OCI-LY1 (cell line): ENCODE measurements at regions not wholly inside any gene's neighbourhood (a gene's known extent, or its start where the extent isn't known, plus 50 kb on each side); places are given as distances from the start of the nearest gene placed in this dataset.
"Not testable (repeated sequence)": the region's sequence is repeated elsewhere in the genome, so short reads cannot be mapped to it uniquely, and the experiment has no call there.

Experiments used
- H2AFZ ChIP-seq: fragments of 200-600 bp; sonication (generic), shearing (Covaris generic); 2 replicates; pipeline ENCODE4 v1.6.0; 2014; ENCODE audit warnings: antibody characterized with exemption, mild to moderate bottlenecking, low read length
- H3F3A ChIP-seq: fragments of 200-600 bp; sonication (generic), shearing (Covaris generic); 2 replicates; pipeline ENCODE4 v1.6.0; 2014; ENCODE audit warnings: mild to moderate bottlenecking, antibody characterized with exemption, low read length, moderate library complexity; ENCODE audit not compliant: insufficient read depth
- H3K27ac ChIP-seq: fragments of 200-600 bp; sonication (generic); 2 replicates; pipeline ENCODE4 v1.5.1; 2014; ENCODE audit warnings: low read length, mixed run types, mild to moderate bottlenecking, low read depth; ENCODE audit not compliant: poor library complexity, severe bottlenecking
- H3K27me3 ChIP-seq: fragments of 200-600 bp; sonication (generic); 2 replicates; pipeline ENCODE4 v1.6.0; 2014; ENCODE audit warnings: antibody characterized with exemption, mild to moderate bottlenecking, low read length, moderate library complexity; ENCODE audit not compliant: insufficient read depth
- H3K36me3 ChIP-seq: fragments of 200-600 bp; sonication (generic); 2 replicates; pipeline ENCODE4 v1.6.1; 2014; ENCODE audit warnings: mild to moderate bottlenecking, antibody characterized with exemption, low read length, moderate library complexity, mixed read lengths; ENCODE audit not compliant: insufficient read depth
- H3K4me1 ChIP-seq: fragments of 200-600 bp; sonication (generic); 2 replicates; pipeline ENCODE4 v1.5.1; 2014; ENCODE audit warnings: mild to moderate bottlenecking, low read length, moderate library complexity; ENCODE audit not compliant: insufficient read depth, severe bottlenecking
- H3K4me2 ChIP-seq: fragments of 200-600 bp; sonication (generic), shearing (Covaris generic); 2 replicates; pipeline ENCODE4 v1.6.1; 2014; ENCODE audit warnings: low read length
- H3K4me3 ChIP-seq: fragments of 200-600 bp; sonication (generic); 2 replicates; pipeline ENCODE4 v1.5.1; 2014; ENCODE audit warnings: low read length, low read depth, mild to moderate bottlenecking, mixed read lengths; ENCODE audit not compliant: poor library complexity, severe bottlenecking
- H3K79me2 ChIP-seq: fragments of 200-600 bp; shearing (Covaris generic); 2 replicates; pipeline ENCODE4 v1.6.1; 2016; ENCODE audit warnings: mixed run types, low read length, mixed read lengths; ENCODE audit not compliant: insufficient read depth
- H3K9ac ChIP-seq: fragments of 200-600 bp; sonication (generic), shearing (Covaris generic); 2 replicates; pipeline ENCODE4 v1.6.1; 2014; ENCODE audit warnings: mild to moderate bottlenecking, low read length, mixed read lengths
- H3K9me2 ChIP-seq: fragments of 200-600 bp; sonication (generic), shearing (Covaris generic); 2 replicates; pipeline ENCODE4 v1.6.1; 2014; ENCODE audit warnings: low read depth, mild to moderate bottlenecking, low read length, mixed read lengths
- H3K9me3 ChIP-seq: fragments of 200-600 bp; shearing (Covaris generic); 2 replicates; pipeline ENCODE4 v1.6.1; 2014; ENCODE audit warnings: low read length, mixed read lengths
- H4K20me1 ChIP-seq: fragments of 200-600 bp; sonication (generic), shearing (Covaris generic); 2 replicates; pipeline ENCODE4 v1.6.0; 2016; ENCODE audit warnings: mild to moderate bottlenecking, low read length; ENCODE audit not compliant: insufficient read depth
- CTCF ChIP-seq: fragments of 200-600 bp; sonication (generic), shearing (Covaris generic); IDR thresholded peaks from 2 replicates; pipeline ENCODE4 v1.5.1; 2017; ENCODE audit warnings: mild to moderate bottlenecking, antibody characterized with exemption, low read length, moderate library complexity, mixed read lengths
- EZH2 ChIP-seq: fragments of 200-600 bp; sonication (generic), shearing (Covaris generic); IDR thresholded peaks from 2 replicates; pipeline ENCODE4 v1.8.0; 2017; ENCODE audit warnings: borderline replicate concordance, mixed run types, mild to moderate bottlenecking, antibody characterized with exemption, low read length, moderate library complexity, mixed read lengths

DNA sequence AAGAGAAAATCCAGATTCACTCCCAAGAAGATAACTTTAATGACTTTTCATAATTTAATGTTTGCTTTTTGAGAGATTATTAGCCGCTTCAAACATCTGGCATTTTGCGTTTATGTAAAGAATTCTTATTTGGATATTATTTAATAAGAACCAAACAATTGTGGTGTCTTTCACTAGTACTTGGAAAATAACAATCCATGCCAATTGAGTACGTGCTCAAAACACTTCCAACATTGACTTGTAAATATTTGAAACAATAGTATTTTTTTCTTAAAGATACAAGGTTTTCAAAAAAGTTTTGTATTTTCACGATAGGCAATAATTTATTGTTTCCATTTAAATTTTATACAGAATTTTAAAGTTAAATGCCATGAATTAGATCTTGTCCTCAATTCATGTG, 498.7 kb downstream of the AMY1C start:
- H3K36me3 ChIP-seq, result no peaks in the 10 kb centered on the region
- H2AFZ ChIP-seq, result no peak overlapping the region
- H4K20me1 ChIP-seq, result no peaks in the 10 kb centered on the region
- no peak overlapping the region for H3K4me2 ChIP-seq
- H3K9me2 ChIP-seq, result no peaks in the 10 kb centered on the region
- no peak overlapping the region for H3K4me3 ChIP-seq
- no peaks in the 10 kb centered on the region for H3K9me3 ChIP-seq
- H3K27me3 ChIP-seq, result no peaks in the 10 kb centered on the region
- no peaks in the 10 kb centered on the region for H3F3A ChIP-seq
- TF ChIP-seq EZH2 (no peak), CTCF (no peak)
- no peak overlapping the region for H3K9ac ChIP-seq
- H3K27ac ChIP-seq, result no peak overlapping the region
- H3K4me1 ChIP-seq, result no peaks in the 10 kb centered on the region
- no peaks in the 10 kb centered on the region for H3K79me2 ChIP-seq

- Histone ChIP-seq H3K9ac (no peak overlapping the region), H3K27ac (no peak overlapping the region), H3K4me3 (no peak overlapping the region), H3K36me3 (no peaks in the 10 kb centered on the region), H3K4me1 (peaks cover 9% of the 10 kb centered on the region), H3K27me3 (no peaks in the 10 kb centered on the region), H3K9me2 (no peaks in the 10 kb centered on the region), H2AFZ (no peak overlapping the region), H4K20me1 (no peaks in the 10 kb centered on the region), H3K9me3 (no peaks in the 10 kb centered on the region), H3F3A (no peaks in the 10 kb centered on the region), H3K79me2 (no peaks in the 10 kb centered on the region), H3K4me2 (no peak overlapping the region)
- TF ChIP-seq CTCF (no peak), EZH2 (no peak)
These were observed 509.8 kb downstream of the AMY1C start for GRCh38 chr1:104259481-104259880.

DNA sequence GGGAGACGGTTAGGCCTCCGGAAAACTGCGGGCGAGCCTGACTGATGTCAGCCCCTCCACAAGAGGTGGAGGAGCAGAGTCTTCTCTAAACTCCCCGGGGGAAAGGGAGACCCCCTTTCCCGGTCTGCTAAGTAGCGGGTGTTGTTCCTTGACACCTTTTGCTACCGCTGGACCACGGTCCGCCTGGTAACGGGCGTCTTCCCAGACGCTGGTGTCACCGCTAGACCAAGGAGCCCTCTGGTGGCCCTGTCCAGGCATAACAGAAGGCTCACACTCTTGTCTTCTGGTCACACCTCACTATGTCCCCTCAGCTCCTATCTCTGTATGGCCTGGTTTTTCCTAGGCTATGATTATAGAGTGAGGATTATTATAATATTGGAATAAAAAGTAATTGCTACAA, 513.4 kb downstream of the AMY1C start:
- not testable (repeated sequence) for H3K4me2 ChIP-seq, H2AFZ ChIP-seq, H3K27me3 ChIP-seq, H3K9me3 ChIP-seq, H3F3A ChIP-seq, H3K9ac ChIP-seq, H3K79me2 ChIP-seq, H4K20me1 ChIP-seq, H3K4me3 ChIP-seq, H3K9me2 ChIP-seq, H3K36me3 ChIP-seq, H3K27ac ChIP-seq
- H3K4me1 ChIP-seq, result peaks cover 21% of the 10 kb centered on the region

GRCh38 chr1:104264521-104264920, 514.8 kb downstream of the AMY1C start:
- Histone ChIP-seq H3K79me2 (no peaks in the 10 kb centered on the region), H3K4me2 (no peak overlapping the region), H4K20me1 (no peaks in the 10 kb centered on the region), H3F3A (no peaks in the 10 kb centered on the region), H3K36me3 (no peaks in the 10 kb centered on the region), H3K4me1 (peaks cover 17% of the 10 kb centered on the region), H2AFZ (no peak overlapping the region), H3K9me3 (no peaks in the 10 kb centered on the region), H3K9ac (no peak overlapping the region), H3K9me2 (no peaks in the 10 kb centered on the region), H3K27ac (no peak overlapping the region), H3K4me3 (no peak overlapping the region), H3K27me3 (no peaks in the 10 kb centered on the region)
- TF ChIP-seq CTCF (no peak), EZH2 (no peak)
